ENCODE measurements at regions not wholly inside any gene's neighbourhood (a gene's known extent, or its start where the extent isn't known, plus 50 kb on each side); places are given as distances from the start of the nearest gene placed in this dataset.

DNA sequence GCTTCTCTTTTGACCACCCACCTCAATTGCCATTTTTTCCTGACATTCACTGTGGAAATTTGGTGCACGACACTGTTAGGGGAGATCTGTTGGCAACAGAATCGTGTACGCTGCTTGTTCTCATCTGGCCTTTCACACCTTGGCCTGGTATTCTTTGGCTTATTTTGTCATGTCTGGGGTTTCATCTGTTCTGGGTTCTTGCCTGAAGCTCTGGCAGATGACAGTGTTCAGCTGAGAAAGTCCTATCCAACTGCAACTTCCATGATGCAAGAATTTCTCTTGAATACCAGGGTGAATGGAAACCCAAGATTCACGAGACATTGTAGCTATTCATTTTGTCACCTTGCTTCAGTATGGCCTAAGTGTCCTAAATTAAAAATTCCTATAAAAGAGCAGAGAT, 82.6 kb upstream of the CELF2 start:
- H3F3A ChIP-seq (ENCODE audit: insufficient read depth), result no peaks in the 10 kb centered on the region
- H3K4me3 ChIP-seq, result no peak overlapping the region
- no peaks in the 10 kb centered on the region for H3K9me2 ChIP-seq (ENCODE audit: insufficient read depth)
- no peak for DNase-seq
- H3K27me3 ChIP-seq (replicated peaks; ENCODE audit: insufficient read depth), result no peaks in the 10 kb centered on the region
- no peaks in the 10 kb centered on the region for H4K20me1 ChIP-seq (ENCODE audit: insufficient read depth)
- no peaks in the 10 kb centered on the region for H3K9me3 ChIP-seq (ENCODE audit: low read depth)
- in situ Hi-C loops (cut with MboI), result no loop called here
- no peaks in the 10 kb centered on the region for H3K79me2 ChIP-seq (ENCODE audit: insufficient read depth)
- H3K36me3 ChIP-seq (ENCODE audit: low read depth), result no peaks in the 10 kb centered on the region
- TF ChIP-seq EZH2phosphoT487 (IDR thresholded peaks at IDR 0.05; ENCODE audit: insufficient read depth, low read depth) (no peak), EZH2 (IDR thresholded peaks at IDR 0.05; ENCODE audit: insufficient read depth, poor library complexity, severe bottlenecking) (no peak)
- no peak overlapping the region for H3K27ac ChIP-seq
- no peak overlapping the region for H2AFZ ChIP-seq
- H3K4me2 ChIP-seq (ENCODE audit: unreplicated experiment), result no peak overlapping the region
- no peaks in the 10 kb centered on the region for H3K4me1 ChIP-seq (ENCODE audit: insufficient read depth)
- H3K9ac ChIP-seq, result no peak overlapping the region
- 23 to 40% methylated on average over 4 of the region's 4 CpGs for WGBS, 2 experiments (ENCODE audit: low coverage in 1 of 2, low lambda C conversion rate in 2 of 2, missing lambda C conversion rate in 2 of 2)

GRCh38 chr10:10938676-10939075, 79.0 kb upstream of the CELF2 start:
- no peaks in the 10 kb centered on the region for H3K27me3 ChIP-seq (replicated peaks; ENCODE audit: insufficient read depth)
- in situ Hi-C loops (cut with MboI), result no loop called here
- H3K79me2 ChIP-seq (ENCODE audit: insufficient read depth), result no peaks in the 10 kb centered on the region
- H4K20me1 ChIP-seq (ENCODE audit: insufficient read depth), result no peaks in the 10 kb centered on the region
- H2AFZ ChIP-seq, result no peak overlapping the region
- no peak overlapping the region for H3K9ac ChIP-seq
- no peak overlapping the region for H3K4me3 ChIP-seq
- no peaks in the 10 kb centered on the region for H3K9me3 ChIP-seq (ENCODE audit: low read depth)
- TF ChIP-seq EZH2 (IDR thresholded peaks at IDR 0.05; ENCODE audit: insufficient read depth, poor library complexity, severe bottlenecking) (no peak), EZH2phosphoT487 (IDR thresholded peaks at IDR 0.05; ENCODE audit: insufficient read depth, low read depth) (no peak)
- H3F3A ChIP-seq (ENCODE audit: insufficient read depth), result no peaks in the 10 kb centered on the region
- H3K4me1 ChIP-seq (ENCODE audit: insufficient read depth), result no peaks in the 10 kb centered on the region
- 69 to 70% methylated on average over 7 of the region's 7 CpGs for WGBS, 2 experiments (ENCODE audit: low coverage in 1 of 2, low lambda C conversion rate in 2 of 2, missing lambda C conversion rate in 2 of 2)
- no peak for DNase-seq
- no peak overlapping the region for H3K27ac ChIP-seq
- H3K36me3 ChIP-seq (ENCODE audit: low read depth), result no peaks in the 10 kb centered on the region
- no peaks in the 10 kb centered on the region for H3K9me2 ChIP-seq (ENCODE audit: insufficient read depth)
- no peak overlapping the region for H3K4me2 ChIP-seq (ENCODE audit: unreplicated experiment)

DNA sequence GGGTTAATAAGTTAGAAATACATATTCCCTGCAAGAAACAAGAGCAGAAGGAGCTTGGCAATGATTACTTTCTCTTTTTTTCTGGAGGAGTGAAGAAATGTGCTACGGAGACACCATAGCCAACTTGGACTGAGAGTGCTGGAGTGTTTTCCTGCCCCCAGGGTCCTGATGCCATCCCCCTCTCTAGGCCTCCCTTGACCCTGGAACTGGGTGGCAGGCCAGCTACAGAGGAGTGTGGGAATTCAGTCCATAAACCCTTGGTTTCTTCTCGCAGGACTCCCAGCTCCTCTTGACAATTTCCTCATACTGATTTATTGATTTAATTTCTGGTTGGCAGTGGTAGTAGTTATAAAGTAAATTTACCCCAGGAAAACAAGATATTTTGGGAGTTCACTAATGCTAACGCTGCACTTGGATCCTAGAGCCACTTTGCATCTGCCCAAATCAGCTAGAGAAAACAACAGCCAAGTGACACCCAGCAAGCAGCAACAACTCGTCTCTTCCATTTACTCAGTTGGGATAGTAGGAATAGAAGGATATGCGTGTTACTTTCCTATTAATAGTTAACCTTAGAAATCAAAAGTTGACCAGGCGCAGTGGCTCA, 76.4 kb upstream of the CELF2 start:
- H3F3A ChIP-seq (ENCODE audit: insufficient read depth), result no peaks in the 10 kb centered on the region
- H3K9me3 ChIP-seq (ENCODE audit: low read depth), result no peaks in the 10 kb centered on the region
- H3K27ac ChIP-seq, result no peak overlapping the region
- H3K9me2 ChIP-seq (ENCODE audit: insufficient read depth), result no peaks in the 10 kb centered on the region
- H2AFZ ChIP-seq, result no peak overlapping the region
- no peaks in the 10 kb centered on the region for H4K20me1 ChIP-seq (ENCODE audit: insufficient read depth)
- H3K79me2 ChIP-seq (ENCODE audit: insufficient read depth), result no peaks in the 10 kb centered on the region
- H3K4me3 ChIP-seq, result no peak overlapping the region
- H3K9ac ChIP-seq, result no peak overlapping the region
- no peak for DNase-seq
- no peak for TF ChIP-seq EZH2 (IDR thresholded peaks at IDR 0.05; ENCODE audit: insufficient read depth, poor library complexity, severe bottlenecking)
- no peak for TF ChIP-seq EZH2phosphoT487 (IDR thresholded peaks at IDR 0.05; ENCODE audit: insufficient read depth, low read depth)
- no peak overlapping the region for H3K4me2 ChIP-seq (ENCODE audit: unreplicated experiment)
- 34 to 41% methylated on average over 6 of the region's 6 CpGs for WGBS, 2 experiments (ENCODE audit: low coverage in 1 of 2, low lambda C conversion rate in 2 of 2, missing lambda C conversion rate in 2 of 2)
- in situ Hi-C loops (cut with MboI), result no loop called here
- H3K36me3 ChIP-seq (ENCODE audit: low read depth), result no peaks in the 10 kb centered on the region
- H3K27me3 ChIP-seq (replicated peaks; ENCODE audit: insufficient read depth), result no peaks in the 10 kb centered on the region
- no peaks in the 10 kb centered on the region for H3K4me1 ChIP-seq (ENCODE audit: insufficient read depth)

- H3K79me2 ChIP-seq (ENCODE audit: insufficient read depth), result no peaks in the 10 kb centered on the region
- DNase-seq, result peak; percentile 54
- in situ Hi-C loops (cut with MboI), result no loop called here
- H2AFZ ChIP-seq, result no peak overlapping the region
- H3F3A ChIP-seq (ENCODE audit: insufficient read depth), result no peaks in the 10 kb centered on the region
- no peak overlapping the region for H3K4me2 ChIP-seq (ENCODE audit: unreplicated experiment)
- no peaks in the 10 kb centered on the region; the same call in 1 of the 2 replicates for H3K27me3 ChIP-seq (replicated peaks; ENCODE audit: insufficient read depth)
- no peaks in the 10 kb centered on the region for H3K9me3 ChIP-seq (ENCODE audit: low read depth)
- no peak overlapping the region for H3K4me3 ChIP-seq
- WGBS, 2 experiments (ENCODE audit: low coverage in 1 of 2, low lambda C conversion rate in 2 of 2, missing lambda C conversion rate in 2 of 2), result 92 to 96% methylated on average over 1 of the region's 1 CpG
- H3K36me3 ChIP-seq (ENCODE audit: low read depth), result no peaks in the 10 kb centered on the region
- H3K9ac ChIP-seq, result no peak overlapping the region
- H3K4me1 ChIP-seq (ENCODE audit: insufficient read depth), result no peaks in the 10 kb centered on the region
- TF ChIP-seq EZH2 (IDR thresholded peaks at IDR 0.05; ENCODE audit: insufficient read depth, poor library complexity, severe bottlenecking), result no peak
- no peak for TF ChIP-seq EZH2phosphoT487 (IDR thresholded peaks at IDR 0.05; ENCODE audit: insufficient read depth, low read depth)
- no peak overlapping the region for H3K27ac ChIP-seq
- no peaks in the 10 kb centered on the region for H4K20me1 ChIP-seq (ENCODE audit: insufficient read depth)
- H3K9me2 ChIP-seq (ENCODE audit: insufficient read depth), result no peaks in the 10 kb centered on the region
Measured at GRCh38 chr10:10942441-10942840, 75.2 kb upstream of the CELF2 start.

DNA sequence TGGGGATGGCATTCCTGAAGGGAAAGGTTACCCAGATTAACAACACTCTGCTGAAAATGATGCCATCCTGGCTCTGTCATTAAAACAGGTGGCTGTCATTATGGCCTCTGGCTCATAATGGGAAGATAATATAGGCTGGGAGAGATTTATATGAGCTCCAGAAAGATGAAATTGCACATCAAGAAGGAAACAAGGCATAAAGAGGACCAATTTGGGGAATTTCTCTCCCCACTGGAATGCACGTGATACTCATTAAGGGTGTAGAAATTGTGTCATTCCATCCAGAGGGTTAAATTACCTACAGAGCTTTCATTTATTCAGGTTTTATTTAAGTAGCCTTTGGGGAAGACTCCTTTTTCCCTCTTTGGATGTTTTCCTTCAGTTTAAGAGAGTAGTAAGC, 71.6 kb upstream of the CELF2 start:
- H3K9me2 ChIP-seq (ENCODE audit: insufficient read depth), result no peaks in the 10 kb centered on the region
- DNase-seq, result no peak
- in situ Hi-C loops (cut with MboI), result no loop called here
- no peaks in the 10 kb centered on the region; the same call in 1 of the 2 replicates for H3K27me3 ChIP-seq (replicated peaks; ENCODE audit: insufficient read depth)
- H4K20me1 ChIP-seq (ENCODE audit: insufficient read depth), result no peaks in the 10 kb centered on the region
- H3K27ac ChIP-seq, result no peak overlapping the region
- H3K4me2 ChIP-seq (ENCODE audit: unreplicated experiment), result no peak overlapping the region
- TF ChIP-seq EZH2phosphoT487 (IDR thresholded peaks at IDR 0.05; ENCODE audit: insufficient read depth, low read depth) (no peak), EZH2 (IDR thresholded peaks at IDR 0.05; ENCODE audit: insufficient read depth, poor library complexity, severe bottlenecking) (no peak)
- no peak overlapping the region for H3K4me3 ChIP-seq
- no peaks in the 10 kb centered on the region for H3K4me1 ChIP-seq (ENCODE audit: insufficient read depth)
- no peaks in the 10 kb centered on the region for H3F3A ChIP-seq (ENCODE audit: insufficient read depth)
- no peaks in the 10 kb centered on the region for H3K36me3 ChIP-seq (ENCODE audit: low read depth)
- no peak overlapping the region for H2AFZ ChIP-seq
- no peaks in the 10 kb centered on the region for H3K9me3 ChIP-seq (ENCODE audit: low read depth)
- no peak overlapping the region for H3K9ac ChIP-seq
- no peaks in the 10 kb centered on the region for H3K79me2 ChIP-seq (ENCODE audit: insufficient read depth)
- WGBS, 2 experiments (ENCODE audit: low coverage in 1 of 2, low lambda C conversion rate in 2 of 2, missing lambda C conversion rate in 2 of 2), result 64 to 89% methylated on average over 1 of the region's 1 CpG
